ENCODE measurements at regions not wholly inside any gene's neighbourhood (a gene's known extent, or its start where the extent isn't known, plus 50 kb on each side); places are given as distances from the start of the nearest gene placed in this dataset.

DNA sequence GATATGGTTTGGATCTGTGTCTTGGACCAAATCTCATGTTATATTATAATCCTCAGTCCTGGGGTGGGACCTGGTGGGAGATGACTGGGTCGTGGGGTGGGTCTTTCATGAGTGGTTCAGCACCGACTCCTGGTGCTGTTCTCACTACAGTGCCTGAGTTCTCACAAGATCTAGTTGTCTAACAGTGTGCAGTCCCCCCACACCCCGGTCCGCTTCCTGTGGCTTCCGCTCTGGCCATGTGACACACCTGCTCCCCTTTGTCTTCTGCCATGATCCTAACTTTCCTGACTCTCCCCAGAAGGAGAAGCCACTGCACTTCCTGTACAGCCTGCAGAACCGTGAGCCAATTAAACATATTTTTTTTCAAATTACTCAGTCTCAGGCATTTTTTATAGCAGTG lies 1262.2 kb downstream of the TMEM121 start (continued):
- TF ChIP-seq, protein P1, sequence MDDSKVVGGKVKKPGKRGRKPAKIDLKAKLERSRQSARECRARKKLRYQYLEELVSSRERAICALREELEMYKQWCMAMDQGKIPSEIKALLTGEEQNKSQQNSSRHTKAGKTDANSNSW (CRISPR knock-in tag; IDR thresholded peaks at IDR 0.05; ENCODE audit: borderline replicate concordance) = no peak
- TF ChIP-seq, protein P2, sequence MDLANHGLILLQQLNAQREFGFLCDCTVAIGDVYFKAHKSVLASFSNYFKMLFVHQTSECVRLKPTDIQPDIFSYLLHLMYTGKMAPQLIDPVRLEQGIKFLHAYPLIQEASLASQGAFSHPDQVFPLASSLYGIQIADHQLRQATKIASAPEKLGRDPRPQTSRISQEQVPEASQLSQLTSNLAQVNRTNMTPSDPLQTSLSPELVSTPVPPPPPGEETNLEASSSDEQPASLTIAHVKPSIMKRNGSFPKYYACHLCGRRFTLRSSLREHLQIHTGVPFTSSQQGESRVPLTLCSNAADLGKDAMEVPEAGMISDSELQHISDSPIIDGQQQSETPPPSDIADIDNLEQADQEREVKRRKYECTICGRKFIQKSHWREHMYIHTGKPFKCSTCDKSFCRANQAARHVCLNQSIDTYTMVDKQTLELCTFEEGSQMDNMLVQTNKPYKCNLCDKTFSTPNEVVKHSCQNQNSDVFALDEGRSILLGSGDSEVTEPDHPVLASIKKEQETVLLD (CRISPR knock-in tag; IDR thresholded peaks at IDR 0.05; ENCODE audit: low read depth) = no peak
- no peak for TF ChIP-seq TBX2 (CRISPR knock-in tag; IDR thresholded peaks at IDR 0.05; ENCODE audit: borderline replicate concordance)
- TF ChIP-seq KDM6A (CRISPR knock-in tag; IDR thresholded peaks at IDR 0.05; ENCODE audit: low read depth) = no peak
- no peak for TF ChIP-seq ISX (CRISPR knock-in tag; conservative IDR thresholded peaks at IDR 0.05)
- no peak for TF ChIP-seq KLF9 (CRISPR knock-in tag; IDR thresholded peaks at IDR 0.05; ENCODE audit: low read depth)
- TF ChIP-seq ZNF615 (CRISPR knock-in tag; IDR thresholded peaks at IDR 0.05; ENCODE audit: borderline replicate concordance) = no peak
- TF ChIP-seq ZNF235 (CRISPR knock-in tag; IDR thresholded peaks at IDR 0.05; ENCODE audit: borderline replicate concordance) = no peak
- TF ChIP-seq HOXD1 (CRISPR knock-in tag; IDR thresholded peaks at IDR 0.05) = no peak

DNA sequence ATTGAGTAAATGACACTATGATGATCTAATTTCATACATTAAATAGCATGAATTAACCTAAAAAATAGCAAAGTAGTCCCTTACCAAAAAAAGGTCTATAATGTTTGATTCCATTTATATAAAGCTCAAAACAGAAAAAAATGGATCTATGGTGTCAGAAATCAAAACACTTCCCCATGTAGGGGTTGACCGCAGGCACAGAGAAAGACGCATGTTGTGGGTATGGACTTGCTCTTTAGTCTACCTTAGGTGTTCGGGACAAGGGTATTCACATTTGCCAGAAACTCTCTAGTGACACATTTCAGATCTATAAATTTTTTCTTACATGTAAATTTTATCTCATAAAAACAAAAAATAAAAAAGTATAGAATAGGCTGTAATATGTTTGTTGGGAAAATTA lies 1262.9 kb downstream of the TMEM121 start:
- H3K4me1 ChIP-seq (ENCODE audit: insufficient read depth, low read length) = no peaks in the 10 kb centered on the region
- BruUV-seq (replicated peaks) = no TSS peak
- no peak for TF ChIP-seq ARHGAP35 (CRISPR knock-in tag; IDR thresholded peaks at IDR 0.05; ENCODE audit: borderline replicate concordance)
- no peak for TF ChIP-seq ZNF24 (IDR thresholded peaks at IDR 0.05)
- TF ChIP-seq, protein P3, sequence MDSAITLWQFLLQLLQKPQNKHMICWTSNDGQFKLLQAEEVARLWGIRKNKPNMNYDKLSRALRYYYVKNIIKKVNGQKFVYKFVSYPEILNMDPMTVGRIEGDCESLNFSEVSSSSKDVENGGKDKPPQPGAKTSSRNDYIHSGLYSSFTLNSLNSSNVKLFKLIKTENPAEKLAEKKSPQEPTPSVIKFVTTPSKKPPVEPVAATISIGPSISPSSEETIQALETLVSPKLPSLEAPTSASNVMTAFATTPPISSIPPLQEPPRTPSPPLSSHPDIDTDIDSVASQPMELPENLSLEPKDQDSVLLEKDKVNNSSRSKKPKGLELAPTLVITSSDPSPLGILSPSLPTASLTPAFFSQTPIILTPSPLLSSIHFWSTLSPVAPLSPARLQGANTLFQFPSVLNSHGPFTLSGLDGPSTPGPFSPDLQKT (CRISPR knock-in tag; IDR thresholded peaks at IDR 0.05; ENCODE audit: borderline replicate concordance) = no peak
- TF ChIP-seq, protein P4, sequence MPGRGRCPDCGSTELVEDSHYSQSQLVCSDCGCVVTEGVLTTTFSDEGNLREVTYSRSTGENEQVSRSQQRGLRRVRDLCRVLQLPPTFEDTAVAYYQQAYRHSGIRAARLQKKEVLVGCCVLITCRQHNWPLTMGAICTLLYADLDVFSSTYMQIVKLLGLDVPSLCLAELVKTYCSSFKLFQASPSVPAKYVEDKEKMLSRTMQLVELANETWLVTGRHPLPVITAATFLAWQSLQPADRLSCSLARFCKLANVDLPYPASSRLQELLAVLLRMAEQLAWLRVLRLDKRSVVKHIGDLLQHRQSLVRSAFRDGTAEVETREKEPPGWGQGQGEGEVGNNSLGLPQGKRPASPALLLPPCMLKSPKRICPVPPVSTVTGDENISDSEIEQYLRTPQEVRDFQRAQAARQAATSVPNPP (CRISPR knock-in tag; IDR thresholded peaks at IDR 0.05) = no peak
- no peak for TF ChIP-seq ZNF749 (CRISPR knock-in tag; IDR thresholded peaks at IDR 0.05; ENCODE audit: borderline replicate concordance)
- TF ChIP-seq, protein P5, sequence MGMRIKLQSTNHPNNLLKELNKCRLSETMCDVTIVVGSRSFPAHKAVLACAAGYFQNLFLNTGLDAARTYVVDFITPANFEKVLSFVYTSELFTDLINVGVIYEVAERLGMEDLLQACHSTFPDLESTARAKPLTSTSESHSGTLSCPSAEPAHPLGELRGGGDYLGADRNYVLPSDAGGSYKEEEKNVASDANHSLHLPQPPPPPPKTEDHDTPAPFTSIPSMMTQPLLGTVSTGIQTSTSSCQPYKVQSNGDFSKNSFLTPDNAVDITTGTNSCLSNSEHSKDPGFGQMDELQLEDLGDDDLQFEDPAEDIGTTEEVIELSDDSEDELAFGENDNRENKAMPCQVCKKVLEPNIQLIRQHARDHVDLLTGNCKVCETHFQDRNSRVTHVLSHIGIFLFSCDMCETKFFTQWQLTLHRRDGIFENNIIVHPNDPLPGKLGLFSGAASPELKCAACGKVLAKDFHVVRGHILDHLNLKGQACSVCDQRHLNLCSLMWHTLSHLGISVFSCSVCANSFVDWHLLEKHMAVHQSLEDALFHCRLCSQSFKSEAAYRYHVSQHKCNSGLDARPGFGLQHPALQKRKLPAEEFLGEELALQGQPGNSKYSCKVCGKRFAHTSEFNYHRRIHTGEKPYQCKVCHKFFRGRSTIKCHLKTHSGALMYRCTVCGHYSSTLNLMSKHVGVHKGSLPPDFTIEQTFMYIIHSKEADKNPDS (CRISPR knock-in tag; IDR thresholded peaks at IDR 0.05) = no peak
- TF ChIP-seq, protein P6, sequence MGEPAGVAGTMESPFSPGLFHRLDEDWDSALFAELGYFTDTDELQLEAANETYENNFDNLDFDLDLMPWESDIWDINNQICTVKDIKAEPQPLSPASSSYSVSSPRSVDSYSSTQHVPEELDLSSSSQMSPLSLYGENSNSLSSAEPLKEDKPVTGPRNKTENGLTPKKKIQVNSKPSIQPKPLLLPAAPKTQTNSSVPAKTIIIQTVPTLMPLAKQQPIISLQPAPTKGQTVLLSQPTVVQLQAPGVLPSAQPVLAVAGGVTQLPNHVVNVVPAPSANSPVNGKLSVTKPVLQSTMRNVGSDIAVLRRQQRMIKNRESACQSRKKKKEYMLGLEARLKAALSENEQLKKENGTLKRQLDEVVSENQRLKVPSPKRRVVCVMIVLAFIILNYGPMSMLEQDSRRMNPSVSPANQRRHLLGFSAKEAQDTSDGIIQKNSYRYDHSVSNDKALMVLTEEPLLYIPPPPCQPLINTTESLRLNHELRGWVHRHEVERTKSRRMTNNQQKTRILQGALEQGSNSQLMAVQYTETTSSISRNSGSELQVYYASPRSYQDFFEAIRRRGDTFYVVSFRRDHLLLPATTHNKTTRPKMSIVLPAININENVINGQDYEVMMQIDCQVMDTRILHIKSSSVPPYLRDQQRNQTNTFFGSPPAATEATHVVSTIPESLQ (CRISPR knock-in tag; conservative IDR thresholded peaks at IDR 0.05) = no peak
- TF ChIP-seq CEBPB (IDR thresholded peaks at IDR 0.05; ENCODE audit: borderline replicate concordance, low read depth, low read length) = no peak

More for the DNA sequence above, 1262.9 kb downstream of the TMEM121 start:
- FAIRE-seq (no peak), ATAC-seq (no peak), DNase-seq (ENCODE audit: low spot score) (no peak)
- Histone ChIP-seq H2AFZ (ENCODE audit: low read length) (no peak overlapping the region), H3K79me2 (ENCODE audit: insufficient read depth, low read length) (no peaks in the 10 kb centered on the region), H4K20me1 (ENCODE audit: insufficient read depth, low read length) (no peaks in the 10 kb centered on the region), H3K9me3 (ENCODE audit: low read length) (no peaks in the 10 kb centered on the region), H3K27ac (ENCODE audit: extremely low read length, insufficient read depth, low read length) (no peak overlapping the region), H3K4me2 (ENCODE audit: low read depth, low read length) (no peak overlapping the region), H3K36me3 (replicated peaks in 1 of 2; ENCODE audit: control insufficient read depth in 1 of 2, insufficient read depth in 2 of 2, low read length in 2 of 2) (no peaks in the 10 kb centered on the region), H3K4me3 (replicated peaks in 1 of 3; ENCODE audit: insufficient read depth in 1 of 3, low read depth in 2 of 3, low read length in 3 of 3) (no peak overlapping the region), H3K9ac (ENCODE audit: insufficient read depth, low read depth, low read length) (no peak overlapping the region), H3K27me3 (ENCODE audit: control insufficient read depth in 1 of 2, insufficient read depth in 2 of 2, low read length in 2 of 2) (0 out of 5 replicates have a peak, but pooled peaks cover 0 to 3% of the 10 kb centered on the region in 2 experiments)
- intact Hi-C loops (cut with micrococcal nuclease; ENCODE audit: unreplicated experiment) (no loop called here), in situ Hi-C loops (cut with HindIII; ENCODE audit: extremely low pct_ligation_motif_present, low pct_unique_long_range_greater_than_20kb) (no loop called here)
- POLR2A ChIA-PET = no interaction called here
- WGBS (ENCODE audit: low lambda C conversion rate) = 82% methylated on average over 3 of the region's 3 CpGs
- CTCF ChIA-PET (ENCODE audit: low intra/inter-chr PET ratio, low total read pairs) = no interaction called here

Data from HepG2 (cell line).